Breast epithelium (tissue), 4 donors: ENCODE measurements at regions not wholly inside any gene's neighbourhood (a gene's known extent, or its start where the extent isn't known, plus 50 kb on each side); places are given as distances from the start of the nearest gene placed in this dataset.

Experiments
- DNase-seq, 2 donors: peaks; one replicate each; pipeline ENCODE4 v3.0.0-alpha.2; 2019; ENCODE audit warnings: low spot score in 2 of 2
- H3K27ac ChIP-seq, 2 donors: fragments of 200-600 bp; sonication (generic) in 1 of 2; one replicate each; pipeline ENCODE4 v1.5.1; 2016 to 2019; ENCODE audit warnings: mild to moderate bottlenecking in 1 of 2
- H3K27me3 ChIP-seq, 2 donors: fragments of 200-600 bp; sonication (generic) in 1 of 2; one replicate each; pipeline versions ENCODE4 v1.5.1 to v1.6.0; 2017 to 2019; ENCODE audit warnings: control low read depth in 1 of 2, mild to moderate bottlenecking in 1 of 2
- H3K36me3 ChIP-seq: fragments of 200-600 bp; one replicate; pipeline ENCODE4 v1.5.1; 2019
- H3K4me1 ChIP-seq, 2 donors: fragments of 200-600 bp; sonication (generic); one replicate each; pipeline ENCODE4 v1.5.1; 2016 to 2019; ENCODE audit warnings: control low read depth in 1 of 2
- H3K4me3 ChIP-seq, 3 donors: fragments of 200-600 bp; sonication (generic); 1 replicate in 2 of 3; 2 replicates in 1 of 3; pipeline ENCODE4 v1.5.1; 2016 to 2019; ENCODE audit warnings: mild to moderate bottlenecking in 3 of 3, moderate library complexity in 2 of 3
- H3K9me3 ChIP-seq, 2 donors: fragments of 200-600 bp; sonication (generic) in 1 of 2; one replicate each; pipeline ENCODE4 v1.5.1; 2016 to 2019; ENCODE audit warnings: control low read depth in 1 of 2
- POLR2A ChIP-seq: fragments of 450-650 bp; IDR thresholded peaks from one replicate; pipeline ENCODE4 v1.6.1; 2016; ENCODE audit warnings: antibody characterized with exemption, mild to moderate bottlenecking, moderate library complexity
- POLR2AphosphoS5 ChIP-seq, 3 donors: sonication (generic); formaldehyde crosslinking; IDR thresholded peaks; one replicate each; pipeline ENCODE4 v1.6.1; 2017; ENCODE audit warnings: antibody characterized with exemption in 3 of 3
- intact Hi-C: fragments of 100-400 bp; cut with DNase I; formaldehyde crosslinking; loops from one replicate; pipeline ENCODE4 v1.15.1; 2023; ENCODE audit warnings: low total_unique reads
- TF ChIP-seq, protein P1 (sequence below), 3 donors: fragments of 450-650 bp; IDR thresholded peaks; one replicate each; pipeline ENCODE4 v1.5.1; 2016 to 2017; ENCODE audit warnings: antibody characterized with exemption in 3 of 3, mild to moderate bottlenecking in 3 of 3, moderate library complexity in 3 of 3

DNA sequence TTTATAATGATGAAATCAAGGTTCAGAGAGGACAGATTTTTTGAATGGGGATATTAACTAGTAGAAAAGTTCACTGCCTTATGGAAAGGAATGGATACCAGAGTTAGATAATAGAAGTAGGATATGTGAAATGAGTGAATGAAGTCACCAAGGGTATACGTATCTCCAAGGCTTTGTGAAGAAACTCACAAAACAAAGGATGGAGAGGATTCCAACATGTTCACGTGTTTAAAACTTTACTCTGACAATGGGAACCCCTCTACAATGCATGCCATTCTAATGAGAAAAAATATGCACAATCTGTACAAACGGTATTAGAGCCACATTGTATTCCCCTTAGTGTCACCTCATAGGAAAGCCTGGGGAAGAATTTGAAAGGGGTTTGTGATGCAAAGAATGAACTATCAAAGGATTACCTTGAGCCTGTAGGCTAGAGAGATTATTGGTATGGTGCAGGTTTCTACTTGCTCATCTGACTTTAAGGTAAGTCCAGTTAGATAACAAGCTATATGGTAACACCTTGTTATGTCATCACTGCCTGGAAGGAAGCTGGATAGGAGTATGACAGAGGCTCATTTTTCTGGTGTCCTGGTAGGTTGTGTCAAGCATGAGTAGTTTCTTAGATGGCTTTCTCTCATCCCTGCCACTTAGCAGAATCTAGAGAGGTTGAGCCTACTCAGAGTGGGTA, 250.3 kb upstream of the SEMA6A start:
- DNase-seq, result no peak
- intact Hi-C loops, result no loop called here
- no peak overlapping the region for H3K4me3 ChIP-seq
- H3K9me3 ChIP-seq, result no peaks in the 10 kb centered on the region
- no peaks in the 10 kb centered on the region for H3K27me3 ChIP-seq
- no peak for TF ChIP-seq POLR2AphosphoS5 (IDR thresholded peaks at IDR 0.05)
- TF ChIP-seq, protein P1, sequence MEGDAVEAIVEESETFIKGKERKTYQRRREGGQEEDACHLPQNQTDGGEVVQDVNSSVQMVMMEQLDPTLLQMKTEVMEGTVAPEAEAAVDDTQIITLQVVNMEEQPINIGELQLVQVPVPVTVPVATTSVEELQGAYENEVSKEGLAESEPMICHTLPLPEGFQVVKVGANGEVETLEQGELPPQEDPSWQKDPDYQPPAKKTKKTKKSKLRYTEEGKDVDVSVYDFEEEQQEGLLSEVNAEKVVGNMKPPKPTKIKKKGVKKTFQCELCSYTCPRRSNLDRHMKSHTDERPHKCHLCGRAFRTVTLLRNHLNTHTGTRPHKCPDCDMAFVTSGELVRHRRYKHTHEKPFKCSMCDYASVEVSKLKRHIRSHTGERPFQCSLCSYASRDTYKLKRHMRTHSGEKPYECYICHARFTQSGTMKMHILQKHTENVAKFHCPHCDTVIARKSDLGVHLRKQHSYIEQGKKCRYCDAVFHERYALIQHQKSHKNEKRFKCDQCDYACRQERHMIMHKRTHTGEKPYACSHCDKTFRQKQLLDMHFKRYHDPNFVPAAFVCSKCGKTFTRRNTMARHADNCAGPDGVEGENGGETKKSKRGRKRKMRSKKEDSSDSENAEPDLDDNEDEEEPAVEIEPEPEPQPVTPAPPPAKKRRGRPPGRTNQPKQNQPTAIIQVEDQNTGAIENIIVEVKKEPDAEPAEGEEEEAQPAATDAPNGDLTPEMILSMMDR (IDR thresholded peaks at IDR 0.05), result no peak
- no peak for TF ChIP-seq POLR2A
- no peak overlapping the region for H3K27ac ChIP-seq
- H3K4me1 ChIP-seq, result no peaks in the 10 kb centered on the region
- H3K36me3 ChIP-seq, result no peaks in the 10 kb centered on the region

DNA sequence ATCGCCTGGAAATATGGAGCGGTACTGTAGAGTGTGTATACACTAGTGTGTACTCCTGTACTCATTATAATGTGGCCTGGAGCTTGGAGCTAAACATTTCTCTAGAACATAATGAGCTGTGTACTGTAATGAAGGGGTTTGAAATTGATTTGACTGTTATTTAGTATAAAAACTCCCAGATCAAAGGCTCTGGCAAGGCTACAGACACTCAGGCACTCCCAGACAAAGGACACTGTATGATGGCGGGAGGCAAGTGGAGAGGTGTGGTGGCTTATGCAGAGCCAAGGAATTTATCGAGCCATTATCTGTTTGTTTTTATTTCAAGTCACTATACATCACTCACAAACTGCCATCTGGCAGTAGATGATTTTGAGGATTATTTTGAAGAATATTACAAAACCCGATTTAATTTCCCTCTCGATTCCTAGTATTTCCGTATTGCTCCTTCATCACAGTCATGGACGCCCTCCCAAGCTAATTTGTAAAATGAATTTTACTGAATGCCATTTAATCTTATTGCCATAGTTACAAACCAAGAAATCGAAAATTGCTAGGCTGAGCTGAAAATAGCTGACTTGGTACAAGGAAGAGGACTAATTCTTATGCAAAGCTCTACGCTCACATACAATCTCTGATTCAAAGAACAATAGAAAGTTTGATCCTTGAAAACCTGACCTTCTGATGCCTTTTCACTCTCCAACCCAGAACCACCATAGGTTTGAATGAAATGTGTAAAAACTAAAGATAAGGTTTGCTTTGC, 240.2 kb upstream of the SEMA6A start:
- no peaks in the 10 kb centered on the region for H3K27me3 ChIP-seq
- no peaks in the 10 kb centered on the region for H3K4me1 ChIP-seq
- H3K36me3 ChIP-seq, result no peaks in the 10 kb centered on the region
- no peaks in the 10 kb centered on the region for H3K9me3 ChIP-seq
- no peak for TF ChIP-seq POLR2AphosphoS5 (IDR thresholded peaks at IDR 0.05)
- TF ChIP-seq POLR2A, result no peak
- TF ChIP-seq, protein P1 (IDR thresholded peaks at IDR 0.05), result no peak
- intact Hi-C loops, result no loop called here
- no peak for DNase-seq
- no peak overlapping the region for H3K4me3 ChIP-seq
- H3K27ac ChIP-seq, result no peak overlapping the region

DNA sequence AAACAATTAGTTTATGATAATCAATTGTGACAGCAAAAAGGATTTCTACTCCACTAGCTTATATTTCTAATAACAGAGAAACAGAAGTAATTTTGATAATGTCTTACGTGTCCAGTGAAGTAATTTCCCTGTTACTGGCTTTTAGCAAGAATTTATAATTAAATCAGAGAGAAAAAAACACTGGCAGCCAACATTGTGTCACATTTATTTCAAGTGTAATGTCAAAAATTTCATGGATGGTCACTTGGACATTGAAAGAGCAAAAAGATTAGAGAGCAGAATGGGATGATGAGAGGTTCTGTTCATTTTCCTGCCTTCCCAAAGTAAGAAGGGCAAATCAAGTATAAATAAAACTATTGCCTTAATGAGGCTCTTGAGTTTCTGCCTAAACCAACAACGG, 239.3 kb upstream of the SEMA6A start:
- intact Hi-C loops, result no loop called here
- TF ChIP-seq, protein P1 (IDR thresholded peaks at IDR 0.05), result no peak
- TF ChIP-seq POLR2A, result no peak
- no peak for TF ChIP-seq POLR2AphosphoS5 (IDR thresholded peaks at IDR 0.05)

DNA sequence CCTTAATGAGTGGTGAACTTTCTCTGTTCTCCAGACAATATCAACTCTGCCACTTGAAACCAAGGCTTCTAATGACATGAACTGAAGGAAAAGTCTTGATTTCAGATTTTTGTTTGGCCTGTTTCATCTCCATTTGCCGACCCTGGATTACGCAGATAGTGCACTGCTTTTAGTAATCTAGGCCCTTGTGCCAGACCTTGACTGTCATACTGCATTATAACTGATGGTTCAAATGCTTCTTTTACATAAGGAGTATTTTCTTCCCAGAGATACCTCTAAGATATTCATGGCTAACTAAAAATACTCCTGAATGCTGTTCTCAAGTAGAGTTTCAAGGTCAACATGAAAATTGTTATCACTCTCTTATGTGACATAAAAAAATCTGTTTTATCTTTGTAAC, 238.7 kb upstream of the SEMA6A start:
- intact Hi-C loops, result no loop called here
- no peak overlapping the region for H3K27ac ChIP-seq
- TF ChIP-seq, protein P1 (IDR thresholded peaks at IDR 0.05), result no peak
- TF ChIP-seq POLR2AphosphoS5 (IDR thresholded peaks at IDR 0.05), result no peak
- TF ChIP-seq POLR2A, result no peak

More for the DNA sequence above, 239.3 kb upstream of the SEMA6A start:
- no peak overlapping the region for H3K27ac ChIP-seq
- no peak for DNase-seq
- H3K4me1 ChIP-seq, result no peaks in the 10 kb centered on the region
- H3K9me3 ChIP-seq, result no peaks in the 10 kb centered on the region
- no peaks in the 10 kb centered on the region for H3K36me3 ChIP-seq
- H3K27me3 ChIP-seq, result no peaks in the 10 kb centered on the region
- H3K4me3 ChIP-seq, result no peak overlapping the region

DNA sequence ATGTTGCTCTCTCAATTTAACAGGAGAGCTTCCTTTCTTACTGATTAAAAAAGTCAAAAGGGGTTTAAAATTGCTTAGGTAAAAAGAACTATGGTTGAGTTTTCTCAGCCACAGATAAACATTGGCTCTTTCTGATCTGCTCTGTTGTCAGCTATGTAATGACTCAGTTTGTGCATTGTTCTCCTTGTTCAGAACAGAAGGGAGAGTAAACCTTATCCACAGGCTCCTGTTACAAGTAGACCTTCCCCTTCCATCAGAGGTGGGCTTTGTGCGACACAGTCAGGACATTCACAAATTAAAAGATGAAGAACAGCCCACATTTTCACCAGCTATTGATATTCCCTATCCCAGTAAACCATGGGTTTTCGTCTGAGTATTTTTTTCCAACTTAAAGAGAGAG, 236.3 kb upstream of the SEMA6A start:
- Histone ChIP-seq H3K27me3 (no peaks in the 10 kb centered on the region), H3K36me3 (no peaks in the 10 kb centered on the region), H3K27ac (no peak overlapping the region), H3K4me3 (no peak overlapping the region), H3K4me1 (no peaks in the 10 kb centered on the region), H3K9me3 (no peaks in the 10 kb centered on the region)
- TF ChIP-seq, protein P1 (IDR thresholded peaks at IDR 0.05), result no peak
- TF ChIP-seq POLR2AphosphoS5 (IDR thresholded peaks at IDR 0.05) (no peak), POLR2A (no peak)
- intact Hi-C loops, result no loop called here
- no peak for DNase-seq

More for the DNA sequence above, 238.7 kb upstream of the SEMA6A start:
- H3K27me3 ChIP-seq, result no peaks in the 10 kb centered on the region
- no peak overlapping the region for H3K4me3 ChIP-seq
- H3K36me3 ChIP-seq, result no peaks in the 10 kb centered on the region
- no peak for DNase-seq
- H3K4me1 ChIP-seq, result no peaks in the 10 kb centered on the region
- H3K9me3 ChIP-seq, result no peaks in the 10 kb centered on the region
